Mammary epithelial cell (primary cell): ENCODE measurements at regions not wholly inside any gene's neighbourhood (a gene's known extent, or its start where the extent isn't known, plus 50 kb on each side); places are given as distances from the start of the nearest gene placed in this dataset.

Experiments
- EZH2 ChIP-seq: IDR thresholded peaks from 2 replicates; pipeline ENCODE4 v1.6.1; 2012; ENCODE audit warnings: low read length, inconsistent platforms, borderline replicate concordance
- TF ChIP-seq, protein P1 (sequence below), 2 donors: IDR thresholded peaks in 1 of 2; conservative IDR thresholded peaks in 1 of 2; 2 replicates each; pipeline ENCODE4 v1.5.1; 2011 to 2012; ENCODE audit warnings: inconsistent platforms in 2 of 2, low read length in 2 of 2, mild to moderate bottlenecking in 2 of 2, control low read depth in 1 of 2, low read depth in 1 of 2; ENCODE audit not compliant: insufficient read depth in 1 of 2; ENCODE audit errors: extremely low read depth in 1 of 2

DNA sequence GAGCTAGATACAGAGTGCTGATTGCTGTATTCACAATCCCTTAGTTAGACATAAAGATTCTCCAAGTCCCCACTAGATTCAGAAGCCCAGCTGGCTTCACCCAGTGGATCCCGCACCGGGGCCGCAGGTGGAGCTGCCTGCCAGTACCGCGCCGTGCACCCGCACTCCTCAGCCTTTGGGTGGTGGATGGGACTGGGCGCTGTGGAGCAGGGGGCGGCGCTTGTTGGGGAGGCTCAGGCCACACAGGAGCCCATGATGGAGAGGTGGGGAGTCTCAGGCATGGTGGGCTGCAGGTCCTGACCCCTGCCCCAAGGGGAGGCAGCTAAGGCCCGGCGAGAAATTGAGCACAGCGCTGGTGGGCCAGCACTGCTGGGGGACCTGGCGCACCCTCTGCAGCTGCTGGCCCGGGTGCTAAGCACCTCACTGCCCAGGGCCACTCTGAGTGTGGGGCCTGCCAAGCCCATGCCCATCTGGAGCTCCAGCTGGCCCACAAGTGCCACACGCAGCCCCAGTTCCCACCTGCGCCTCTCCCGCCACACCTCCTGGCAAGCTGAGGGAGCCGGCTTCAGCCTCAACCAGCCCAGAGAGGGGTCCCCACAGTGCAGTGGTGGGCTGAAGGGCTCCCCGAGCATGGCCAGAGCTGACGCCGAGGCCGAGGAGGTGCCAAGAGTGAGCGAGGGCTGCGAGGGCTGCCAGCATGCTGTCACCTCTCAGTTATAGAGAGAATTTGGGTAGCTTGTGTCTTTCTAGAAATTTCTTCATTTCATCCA lies 417.6 kb downstream of the METTL15 start:
- TF ChIP-seq, protein P1, sequence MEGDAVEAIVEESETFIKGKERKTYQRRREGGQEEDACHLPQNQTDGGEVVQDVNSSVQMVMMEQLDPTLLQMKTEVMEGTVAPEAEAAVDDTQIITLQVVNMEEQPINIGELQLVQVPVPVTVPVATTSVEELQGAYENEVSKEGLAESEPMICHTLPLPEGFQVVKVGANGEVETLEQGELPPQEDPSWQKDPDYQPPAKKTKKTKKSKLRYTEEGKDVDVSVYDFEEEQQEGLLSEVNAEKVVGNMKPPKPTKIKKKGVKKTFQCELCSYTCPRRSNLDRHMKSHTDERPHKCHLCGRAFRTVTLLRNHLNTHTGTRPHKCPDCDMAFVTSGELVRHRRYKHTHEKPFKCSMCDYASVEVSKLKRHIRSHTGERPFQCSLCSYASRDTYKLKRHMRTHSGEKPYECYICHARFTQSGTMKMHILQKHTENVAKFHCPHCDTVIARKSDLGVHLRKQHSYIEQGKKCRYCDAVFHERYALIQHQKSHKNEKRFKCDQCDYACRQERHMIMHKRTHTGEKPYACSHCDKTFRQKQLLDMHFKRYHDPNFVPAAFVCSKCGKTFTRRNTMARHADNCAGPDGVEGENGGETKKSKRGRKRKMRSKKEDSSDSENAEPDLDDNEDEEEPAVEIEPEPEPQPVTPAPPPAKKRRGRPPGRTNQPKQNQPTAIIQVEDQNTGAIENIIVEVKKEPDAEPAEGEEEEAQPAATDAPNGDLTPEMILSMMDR (conservative IDR thresholded peaks at IDR 0.05 in 1 of 2, IDR thresholded peaks at IDR 0.05 in 1 of 2; ENCODE audit: extremely low read depth in 1 of 2, insufficient read depth in 1 of 2, low read depth in 1 of 2, low read length in 2 of 2), result no peak
- TF ChIP-seq EZH2, result no peak
